ENCODE measurements at regions not wholly inside any gene's neighbourhood (a gene's known extent, or its start where the extent isn't known, plus 50 kb on each side); places are given as distances from the start of the nearest gene placed in this dataset.

DNA sequence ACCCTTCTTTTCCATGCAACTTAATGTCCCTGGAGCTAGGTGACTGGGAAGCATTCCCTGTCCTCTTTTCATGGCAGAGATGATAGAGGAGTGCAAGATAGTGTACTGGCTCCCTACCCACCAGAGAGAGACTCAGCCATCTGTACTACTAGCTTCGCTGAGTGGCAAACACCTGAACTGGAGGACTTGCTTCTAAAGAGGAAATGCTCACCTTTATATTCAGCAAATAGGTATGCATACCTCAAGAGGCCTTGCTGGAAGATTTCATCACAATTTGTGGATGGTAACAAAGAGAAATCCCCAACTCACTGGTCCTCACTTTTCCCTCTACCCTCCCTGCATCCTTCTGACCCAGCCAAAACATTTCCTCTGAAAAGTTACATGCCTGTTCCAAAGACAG, 124.1 kb downstream of the FOXA2 start:
- Histone ChIP-seq H3K4me3 (ENCODE audit: low read depth in 1 of 3, low read length in 3 of 3) (no peak overlapping the region), H3K36me3 (ENCODE audit: control insufficient read depth in 4 of 4, insufficient read depth in 3 of 4, low read depth in 1 of 4, low read length in 3 of 4) (no peaks in the 10 kb centered on the region), H3K9ac (ENCODE audit: low read depth in 1 of 2, low read length in 2 of 2) (no peak overlapping the region), H3K4me1 (ENCODE audit: control insufficient read depth in 4 of 4, insufficient read depth in 4 of 4, low read length in 3 of 4) (peaks cover 15 to 45% (median 41%) of the 10 kb centered on the region in 4 donors), H3K9me3 (ENCODE audit: control insufficient read depth in 4 of 4, low read length in 3 of 4) (no peaks in the 10 kb centered on the region), H3K27ac (ENCODE audit: low read depth in 1 of 2, low read length in 2 of 2) (no peak overlapping the region), H3K27me3 (ENCODE audit: control insufficient read depth in 4 of 4, insufficient read depth in 4 of 4, low read length in 3 of 4) (no peaks in the 10 kb centered on the region)
- TF ChIP-seq, protein P1, sequence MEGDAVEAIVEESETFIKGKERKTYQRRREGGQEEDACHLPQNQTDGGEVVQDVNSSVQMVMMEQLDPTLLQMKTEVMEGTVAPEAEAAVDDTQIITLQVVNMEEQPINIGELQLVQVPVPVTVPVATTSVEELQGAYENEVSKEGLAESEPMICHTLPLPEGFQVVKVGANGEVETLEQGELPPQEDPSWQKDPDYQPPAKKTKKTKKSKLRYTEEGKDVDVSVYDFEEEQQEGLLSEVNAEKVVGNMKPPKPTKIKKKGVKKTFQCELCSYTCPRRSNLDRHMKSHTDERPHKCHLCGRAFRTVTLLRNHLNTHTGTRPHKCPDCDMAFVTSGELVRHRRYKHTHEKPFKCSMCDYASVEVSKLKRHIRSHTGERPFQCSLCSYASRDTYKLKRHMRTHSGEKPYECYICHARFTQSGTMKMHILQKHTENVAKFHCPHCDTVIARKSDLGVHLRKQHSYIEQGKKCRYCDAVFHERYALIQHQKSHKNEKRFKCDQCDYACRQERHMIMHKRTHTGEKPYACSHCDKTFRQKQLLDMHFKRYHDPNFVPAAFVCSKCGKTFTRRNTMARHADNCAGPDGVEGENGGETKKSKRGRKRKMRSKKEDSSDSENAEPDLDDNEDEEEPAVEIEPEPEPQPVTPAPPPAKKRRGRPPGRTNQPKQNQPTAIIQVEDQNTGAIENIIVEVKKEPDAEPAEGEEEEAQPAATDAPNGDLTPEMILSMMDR (IDR thresholded peaks at IDR 0.05; ENCODE audit: low read depth, low read length, missing input control) = no peak
- no peak for TF ChIP-seq NR2F2 (IDR thresholded peaks at IDR 0.05)
- TF ChIP-seq, protein P2, sequence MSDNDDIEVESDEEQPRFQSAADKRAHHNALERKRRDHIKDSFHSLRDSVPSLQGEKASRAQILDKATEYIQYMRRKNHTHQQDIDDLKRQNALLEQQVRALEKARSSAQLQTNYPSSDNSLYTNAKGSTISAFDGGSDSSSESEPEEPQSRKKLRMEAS (IDR thresholded peaks at IDR 0.05) = no peak
- no peak for TF ChIP-seq EGR1 (IDR thresholded peaks at IDR 0.05; ENCODE audit: low read depth in 2 of 2)
- TF ChIP-seq, protein P3, sequence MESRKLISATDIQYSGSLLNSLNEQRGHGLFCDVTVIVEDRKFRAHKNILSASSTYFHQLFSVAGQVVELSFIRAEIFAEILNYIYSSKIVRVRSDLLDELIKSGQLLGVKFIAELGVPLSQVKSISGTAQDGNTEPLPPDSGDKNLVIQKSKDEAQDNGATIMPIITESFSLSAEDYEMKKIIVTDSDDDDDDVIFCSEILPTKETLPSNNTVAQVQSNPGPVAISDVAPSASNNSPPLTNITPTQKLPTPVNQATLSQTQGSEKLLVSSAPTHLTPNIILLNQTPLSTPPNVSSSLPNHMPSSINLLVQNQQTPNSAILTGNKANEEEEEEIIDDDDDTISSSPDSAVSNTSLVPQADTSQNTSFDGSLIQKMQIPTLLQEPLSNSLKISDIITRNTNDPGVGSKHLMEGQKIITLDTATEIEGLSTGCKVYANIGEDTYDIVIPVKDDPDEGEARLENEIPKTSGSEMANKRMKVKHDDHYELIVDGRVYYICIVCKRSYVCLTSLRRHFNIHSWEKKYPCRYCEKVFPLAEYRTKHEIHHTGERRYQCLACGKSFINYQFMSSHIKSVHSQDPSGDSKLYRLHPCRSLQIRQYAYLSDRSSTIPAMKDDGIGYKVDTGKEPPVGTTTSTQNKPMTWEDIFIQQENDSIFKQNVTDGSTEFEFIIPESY (IDR thresholded peaks at IDR 0.05) = no peak
- TF ChIP-seq, protein P4, sequence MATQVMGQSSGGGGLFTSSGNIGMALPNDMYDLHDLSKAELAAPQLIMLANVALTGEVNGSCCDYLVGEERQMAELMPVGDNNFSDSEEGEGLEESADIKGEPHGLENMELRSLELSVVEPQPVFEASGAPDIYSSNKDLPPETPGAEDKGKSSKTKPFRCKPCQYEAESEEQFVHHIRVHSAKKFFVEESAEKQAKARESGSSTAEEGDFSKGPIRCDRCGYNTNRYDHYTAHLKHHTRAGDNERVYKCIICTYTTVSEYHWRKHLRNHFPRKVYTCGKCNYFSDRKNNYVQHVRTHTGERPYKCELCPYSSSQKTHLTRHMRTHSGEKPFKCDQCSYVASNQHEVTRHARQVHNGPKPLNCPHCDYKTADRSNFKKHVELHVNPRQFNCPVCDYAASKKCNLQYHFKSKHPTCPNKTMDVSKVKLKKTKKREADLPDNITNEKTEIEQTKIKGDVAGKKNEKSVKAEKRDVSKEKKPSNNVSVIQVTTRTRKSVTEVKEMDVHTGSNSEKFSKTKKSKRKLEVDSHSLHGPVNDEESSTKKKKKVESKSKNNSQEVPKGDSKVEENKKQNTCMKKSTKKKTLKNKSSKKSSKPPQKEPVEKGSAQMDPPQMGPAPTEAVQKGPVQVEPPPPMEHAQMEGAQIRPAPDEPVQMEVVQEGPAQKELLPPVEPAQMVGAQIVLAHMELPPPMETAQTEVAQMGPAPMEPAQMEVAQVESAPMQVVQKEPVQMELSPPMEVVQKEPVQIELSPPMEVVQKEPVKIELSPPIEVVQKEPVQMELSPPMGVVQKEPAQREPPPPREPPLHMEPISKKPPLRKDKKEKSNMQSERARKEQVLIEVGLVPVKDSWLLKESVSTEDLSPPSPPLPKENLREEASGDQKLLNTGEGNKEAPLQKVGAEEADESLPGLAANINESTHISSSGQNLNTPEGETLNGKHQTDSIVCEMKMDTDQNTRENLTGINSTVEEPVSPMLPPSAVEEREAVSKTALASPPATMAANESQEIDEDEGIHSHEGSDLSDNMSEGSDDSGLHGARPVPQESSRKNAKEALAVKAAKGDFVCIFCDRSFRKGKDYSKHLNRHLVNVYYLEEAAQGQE (IDR thresholded peaks at IDR 0.05) = no peak
- TF ChIP-seq FOXA1 (IDR thresholded peaks at IDR 0.05) = no peak
- TF ChIP-seq YY1 (IDR thresholded peaks at IDR 0.05) = no peak
- no peak for TF ChIP-seq GABPA (IDR thresholded peaks at IDR 0.05 in 1 of 2, conservative IDR thresholded peaks at IDR 0.05 in 1 of 2)
- no peak for TF ChIP-seq RXRA (IDR thresholded peaks at IDR 0.05)
- no peak for TF ChIP-seq RAD21 (IDR thresholded peaks at IDR 0.05)
- TF ChIP-seq HNF4A (conservative IDR thresholded peaks at IDR 0.05) = no peak
- TF ChIP-seq HNF4G (IDR thresholded peaks at IDR 0.05) = no peak
- TF ChIP-seq SP1 (IDR thresholded peaks at IDR 0.05) = no peak
- TF ChIP-seq, protein P5, sequence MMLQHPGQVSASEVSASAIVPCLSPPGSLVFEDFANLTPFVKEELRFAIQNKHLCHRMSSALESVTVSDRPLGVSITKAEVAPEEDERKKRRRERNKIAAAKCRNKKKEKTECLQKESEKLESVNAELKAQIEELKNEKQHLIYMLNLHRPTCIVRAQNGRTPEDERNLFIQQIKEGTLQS (IDR thresholded peaks at IDR 0.05) = no peak
- no peak for TF ChIP-seq FOXA2 (IDR thresholded peaks at IDR 0.05)
- DNase-seq (ENCODE audit: low spot score) = no peak
- 94% methylated on average over 1 of the region's 1 CpG for WGBS

DNA sequence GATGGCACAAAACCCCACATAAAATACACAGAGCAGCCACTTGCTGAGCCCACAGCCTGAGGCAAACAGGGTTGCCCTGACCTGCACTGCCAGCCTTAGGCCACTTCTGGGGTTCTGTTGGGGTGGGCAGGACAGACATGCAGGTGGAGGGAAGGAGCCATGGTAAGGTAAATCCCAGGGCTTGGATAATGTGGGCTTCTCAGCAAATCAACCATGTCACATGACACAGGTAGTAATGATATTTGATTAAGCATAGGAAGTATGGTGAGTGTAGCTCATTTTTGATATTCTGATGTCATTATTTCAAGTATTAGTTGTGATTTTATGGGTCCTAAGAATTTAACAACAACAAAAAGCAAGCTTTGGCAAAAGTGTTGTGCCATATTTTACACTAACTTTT, 124.6 kb downstream of the FOXA2 start:
- Histone ChIP-seq H3K27me3 (ENCODE audit: control insufficient read depth in 4 of 4, insufficient read depth in 4 of 4, low read length in 3 of 4) (no peaks in the 10 kb centered on the region), H3K27ac (ENCODE audit: low read depth in 1 of 2, low read length in 2 of 2) (no peak overlapping the region), H3K4me3 (ENCODE audit: low read depth in 1 of 3, low read length in 3 of 3) (no peak overlapping the region), H3K9ac (ENCODE audit: low read depth in 1 of 2, low read length in 2 of 2) (no peak overlapping the region), H3K9me3 (ENCODE audit: control insufficient read depth in 4 of 4, low read length in 3 of 4) (no peaks in the 10 kb centered on the region), H3K36me3 (ENCODE audit: control insufficient read depth in 4 of 4, insufficient read depth in 3 of 4, low read depth in 1 of 4, low read length in 3 of 4) (no peaks in the 10 kb centered on the region), H3K4me1 (ENCODE audit: control insufficient read depth in 4 of 4, insufficient read depth in 4 of 4, low read length in 3 of 4) (peaks cover 14 to 40% (median 36%) of the 10 kb centered on the region in 4 donors)
- TF ChIP-seq NR2F2 (IDR thresholded peaks at IDR 0.05) (no peak), HNF4A (conservative IDR thresholded peaks at IDR 0.05) (no peak), FOXA1 (IDR thresholded peaks at IDR 0.05) (no peak), SP1 (IDR thresholded peaks at IDR 0.05) (no peak), YY1 (IDR thresholded peaks at IDR 0.05) (no peak)
- TF ChIP-seq, protein P5 (IDR thresholded peaks at IDR 0.05) = no peak
- TF ChIP-seq, protein P1 (IDR thresholded peaks at IDR 0.05; ENCODE audit: low read depth, low read length, missing input control) = no peak
- TF ChIP-seq, protein P3 (IDR thresholded peaks at IDR 0.05) = no peak
- TF ChIP-seq, protein P2 (IDR thresholded peaks at IDR 0.05) = no peak
- no peak for DNase-seq (ENCODE audit: low spot score)

Data from liver (tissue), 8 donors.